HCT116 (cell line): ENCODE measurements at regions not wholly inside any gene's neighbourhood (a gene's known extent, or its start where the extent isn't known, plus 50 kb on each side); places are given as distances from the start of the nearest gene placed in this dataset.

ENCODE experiments used
- ATAC-seq: fragments of 200-7000 bp; cut with Tn5 transposase; 2 replicates; pipeline ENCODE4 v1.9.1; 2020; ENCODE audit warnings: mild to moderate bottlenecking, moderate library complexity
- BruUV-seq: library from RNA; stranded (reverse); fragments of 400-500 nt; replicated peaks from 2 replicates; lab custom pipeline; 2021; lab: Mats Ljungman, UMichigan
- CTCF ChIA-PET: fragments of 300-600 bp; sonication (Branson Sonifier 250); formaldehyde crosslinking; loops from one replicate; lab custom pipeline; 2021; ENCODE audit warnings: antibody characterized with exemption; lab: Charles Lee
- POLR2A ChIA-PET: fragments of 300-600, 350-600 bp; sonication (Branson Sonifier 250); formaldehyde crosslinking; loops from one replicate; lab custom pipeline; 2021; ENCODE audit warnings: antibody characterized with exemption; lab: Charles Lee
- RAD21 ChIA-PET, 2 experiments: fragments of 300-600 bp; sonication (Branson Sonifier 250); formaldehyde crosslinking; loops; one replicate each; lab custom pipeline; 2023; ENCODE audit warnings: low total read pairs in 2 of 2; ENCODE audit not compliant: uncharacterized antibody in 2 of 2, unreplicated experiment in 2 of 2, low non-redundant PET in 1 of 2; lab: Charles Lee
- DNase-seq: peaks from one replicate; pipeline ENCODE4 v3.0.0-alpha.2; 2010; ENCODE audit warnings: low read depth, low spot score
- H2AFZ ChIP-seq: fragments of 200-600 bp; shearing (Covaris generic), sonication (generic); 2 replicates; pipeline ENCODE4 v1.6.1; 2017; ENCODE audit warnings: low read depth, mixed run types, mixed read lengths, antibody characterized with exemption, low read length; ENCODE audit not compliant: poor library complexity, severe bottlenecking
- H3K27ac ChIP-seq: 2 replicates; pipeline ENCODE4 v1.5.1; 2012; ENCODE audit warnings: low read depth, low read length
- H3K27me3 ChIP-seq: fragments of 200-600 bp; sonication (generic); 2 replicates; pipeline ENCODE4 v1.6.1; 2016; ENCODE audit warnings: mixed run types, low read length, mixed read lengths; ENCODE audit not compliant: insufficient read depth
- H3K36me3 ChIP-seq, 2 experiments: fragments of 200-500 bp in 1 of 2; fragments of 200-600 bp in 1 of 2; sonication (Bioruptor generic) in 1 of 2; sonication (generic) in 1 of 2; 2 replicates each; pipeline versions ENCODE4 v1.5.1 to v1.6.1; 2014 to 2016; ENCODE audit warnings: low read length in 2 of 2, inconsistent platforms in 1 of 2, mixed read lengths in 1 of 2, mixed run types in 1 of 2; ENCODE audit not compliant: insufficient read depth in 2 of 2, control insufficient read depth in 1 of 2
- H3K4me1 ChIP-seq, 2 experiments: fragments of 200-600 bp in 1 of 2; sonication (generic) in 1 of 2; 2 replicates each; pipeline versions ENCODE4 v1.5.1 to v1.6.1; 2012 to 2017; ENCODE audit warnings: low read length in 2 of 2, inconsistent platforms in 1 of 2, mild to moderate bottlenecking in 1 of 2, mixed read lengths in 1 of 2, mixed run types in 1 of 2, moderate library complexity in 1 of 2; ENCODE audit not compliant: insufficient read depth in 2 of 2, control insufficient read depth in 1 of 2
- H3K4me2 ChIP-seq: fragments of 200-600 bp; sonication (generic); 2 replicates; pipeline ENCODE4 v1.6.1; 2017; ENCODE audit warnings: mixed run types, low read length, mixed read lengths
- H3K4me3 ChIP-seq, 2 experiments: fragments of 200-600 bp in 1 of 2; sonication (generic) in 1 of 2; replicated peaks in 1 of 2; 2 replicates each; pipeline ENCODE4 v1.5.1; 2011 to 2016; ENCODE audit warnings: low read length in 2 of 2, control low read depth in 1 of 2, low read depth in 1 of 2, mild to moderate bottlenecking in 1 of 2, mixed read lengths in 1 of 2, mixed run types in 1 of 2
- H3K79me2 ChIP-seq: fragments of 200-600 bp; sonication (generic); 2 replicates; pipeline ENCODE4 v1.6.1; 2017; ENCODE audit warnings: mild to moderate bottlenecking, mixed run types, low read length, moderate library complexity, mixed read lengths; ENCODE audit not compliant: insufficient read depth
- H3K9ac ChIP-seq: fragments of 200-600 bp; sonication (generic); 2 replicates; pipeline ENCODE4 v1.6.1; 2016; ENCODE audit warnings: low read length, mixed read lengths
- H3K9me2 ChIP-seq: fragments of 200-600 bp; sonication (generic), shearing (Covaris generic); 2 replicates; pipeline ENCODE4 v1.6.1; 2017; ENCODE audit warnings: mixed run types, mild to moderate bottlenecking, moderate library complexity; ENCODE audit not compliant: insufficient read depth
- H3K9me3 ChIP-seq, 2 experiments: fragments of 200-500 bp in 1 of 2; fragments of 200-600 bp in 1 of 2; sonication (Bioruptor generic) in 1 of 2; sonication (generic) in 1 of 2; 2 replicates each; pipeline ENCODE4 v1.6.1; 2014 to 2017; ENCODE audit warnings: low read length in 2 of 2, mixed read lengths in 2 of 2, inconsistent platforms in 1 of 2, low read depth in 1 of 2, mild to moderate bottlenecking in 1 of 2, mixed run types in 1 of 2, moderate library complexity in 1 of 2; ENCODE audit not compliant: control insufficient read depth in 1 of 2, insufficient read depth in 1 of 2
- H4K20me1 ChIP-seq: fragments of 200-600 bp; sonication (generic), shearing (Covaris generic); 2 replicates; pipeline ENCODE4 v1.6.1; 2017; ENCODE audit warnings: mixed run types, mild to moderate bottlenecking, moderate library complexity; ENCODE audit not compliant: insufficient read depth
- CBX3 ChIP-seq: IDR thresholded peaks from 2 replicates; pipeline ENCODE4 v1.6.1; 2012; ENCODE audit warnings: low read depth
- CEBPB ChIP-seq: IDR thresholded peaks from 2 replicates; pipeline ENCODE4 v1.6.1; 2012; ENCODE audit warnings: low read depth
- EGR1 ChIP-seq: IDR thresholded peaks from 2 replicates; pipeline ENCODE4 v1.6.1; 2012; ENCODE audit warnings: low read depth
- EZH2 ChIP-seq: fragments of 200-600 bp; sonication (generic); IDR thresholded peaks from 2 replicates; pipeline ENCODE4 v1.6.1; 2017; ENCODE audit warnings: antibody characterized with exemption, mixed run types
- EZH2phosphoT487 ChIP-seq: fragments of 200-600 bp; IDR thresholded peaks from 2 replicates; pipeline ENCODE4 v1.6.1; 2018; ENCODE audit warnings: antibody characterized with exemption, borderline replicate concordance
- JUND ChIP-seq: IDR thresholded peaks from 2 replicates; pipeline ENCODE4 v1.6.1; 2012
- MAX ChIP-seq: IDR thresholded peaks from 2 replicates; pipeline ENCODE4 v1.6.1; 2012
- POLR2A ChIP-seq: IDR thresholded peaks from 2 replicates; pipeline ENCODE4 v1.7.0; 2011; ENCODE audit warnings: borderline replicate concordance; ENCODE audit not compliant: insufficient read depth, insufficient read length; ENCODE audit errors: extremely low read depth
- POLR2AphosphoS5 ChIP-seq: IDR thresholded peaks from 2 replicates; pipeline ENCODE4 v1.6.1; 2011; ENCODE audit warnings: mild to moderate bottlenecking, low read depth, low read length, moderate library complexity
- RAD21 ChIP-seq: IDR thresholded peaks from 2 replicates; pipeline ENCODE4 v1.6.1; 2012; ENCODE audit warnings: low read depth, mild to moderate bottlenecking
- SIN3A ChIP-seq: IDR thresholded peaks from 2 replicates; pipeline ENCODE4 v1.6.1; 2012; ENCODE audit warnings: low read depth
- SP1 ChIP-seq: IDR thresholded peaks from 2 replicates; pipeline ENCODE4 v1.6.1; 2012; ENCODE audit warnings: low read depth
- SRF ChIP-seq: IDR thresholded peaks from 2 replicates; pipeline ENCODE4 v1.6.1; 2012; ENCODE audit warnings: low read depth
- TCF7L2 ChIP-seq: IDR thresholded peaks from 2 replicates; pipeline ENCODE4 v1.7.0; 2011; ENCODE audit warnings: borderline replicate concordance, inconsistent platforms; ENCODE audit not compliant: insufficient read depth, insufficient read length; ENCODE audit errors: extremely low read depth
- ZBTB33 ChIP-seq: IDR thresholded peaks from 2 replicates; pipeline ENCODE4 v1.6.1; 2011; ENCODE audit warnings: mild to moderate bottlenecking, low read length, moderate library complexity; ENCODE audit not compliant: insufficient replicate concordance; ENCODE audit errors: extremely low read depth
- ZFX ChIP-seq: fragments of 450-650 bp; IDR thresholded peaks from 2 replicates; pipeline ENCODE4 v1.6.1; 2017
- intact Hi-C: fragments of 100-400 bp; cut with micrococcal nuclease; formaldehyde crosslinking; loops from 2 replicates; pipeline ENCODE4 v1.10.0; 2022

GRCh38 chr6:27556406-27556805 lies 83.5 kb upstream of the ZNF184 start:
- RAD21 ChIA-PET: no interaction called here

More at GRCh38 chr6:27556406-27556805, 83.5 kb upstream of the ZNF184 start:
- H2AFZ ChIP-seq: no peak overlapping the region
- no peak for DNase-seq
- no peaks in the 10 kb centered on the region for H3K9me2 ChIP-seq
- CTCF ChIA-PET: no interaction called here
- H4K20me1 ChIP-seq: no peaks in the 10 kb centered on the region
- no peaks in the 10 kb centered on the region for H3K79me2 ChIP-seq
- no peak overlapping the region for H3K27ac ChIP-seq
- H3K4me2 ChIP-seq: no peak overlapping the region
- POLR2A ChIA-PET: no interaction called here
- H3K9me3 ChIP-seq: no peaks in the 10 kb centered on the region
- H3K36me3 ChIP-seq: no peaks in the 10 kb centered on the region
- BruUV-seq: no TSS peak
- no peak for TF ChIP-seq EGR1
- TF ChIP-seq SP1: no peak
- no peak for TF ChIP-seq ZBTB33
- TF ChIP-seq JUND: no peak
- TF ChIP-seq TCF7L2: no peak
- TF ChIP-seq CBX3: no peak
- no peak for TF ChIP-seq EZH2
- TF ChIP-seq POLR2A: no peak
- no peak for TF ChIP-seq CEBPB
- no peak for TF ChIP-seq MAX
- TF ChIP-seq SIN3A: no peak
- TF ChIP-seq EZH2phosphoT487: no peak
- TF ChIP-seq ZFX: no peak
- no peak for TF ChIP-seq POLR2AphosphoS5
- TF ChIP-seq RAD21: no peak
- no peak for TF ChIP-seq SRF
- TF ChIP-seq, all 23 proteins: peak for 0
- Histone ChIP-seq H3K4me1 (peaks cover 0 to 15% of the 10 kb centered on the region in 2 experiments; a peak in 2 of 4 replicates), H3K9ac (no peak overlapping the region), H3K27me3 (no peaks in the 10 kb centered on the region), H3K4me3 (no peak overlapping the region)
- intact Hi-C loops: no loop called here
- no peak for ATAC-seq
